OCI-LY1 (cell line): ENCODE measurements at regions not wholly inside any gene's neighbourhood (a gene's known extent, or its start where the extent isn't known, plus 50 kb on each side); places are given as distances from the start of the nearest gene placed in this dataset.

ENCODE experiments used
- H2AFZ ChIP-seq: fragments of 200-600 bp; sonication (generic), shearing (Covaris generic); 2 replicates; pipeline ENCODE4 v1.6.0; 2014; ENCODE audit warnings: antibody characterized with exemption, mild to moderate bottlenecking, low read length
- H3F3A ChIP-seq: fragments of 200-600 bp; sonication (generic), shearing (Covaris generic); 2 replicates; pipeline ENCODE4 v1.6.0; 2014; ENCODE audit warnings: mild to moderate bottlenecking, antibody characterized with exemption, low read length, moderate library complexity; ENCODE audit not compliant: insufficient read depth
- H3K27ac ChIP-seq: fragments of 200-600 bp; sonication (generic); 2 replicates; pipeline ENCODE4 v1.5.1; 2014; ENCODE audit warnings: low read length, mixed run types, mild to moderate bottlenecking, low read depth; ENCODE audit not compliant: poor library complexity, severe bottlenecking
- H3K27me3 ChIP-seq: fragments of 200-600 bp; sonication (generic); 2 replicates; pipeline ENCODE4 v1.6.0; 2014; ENCODE audit warnings: antibody characterized with exemption, mild to moderate bottlenecking, low read length, moderate library complexity; ENCODE audit not compliant: insufficient read depth
- H3K36me3 ChIP-seq: fragments of 200-600 bp; sonication (generic); 2 replicates; pipeline ENCODE4 v1.6.1; 2014; ENCODE audit warnings: mild to moderate bottlenecking, antibody characterized with exemption, low read length, moderate library complexity, mixed read lengths; ENCODE audit not compliant: insufficient read depth
- H3K4me1 ChIP-seq: fragments of 200-600 bp; sonication (generic); 2 replicates; pipeline ENCODE4 v1.5.1; 2014; ENCODE audit warnings: mild to moderate bottlenecking, low read length, moderate library complexity; ENCODE audit not compliant: insufficient read depth, severe bottlenecking
- H3K4me2 ChIP-seq: fragments of 200-600 bp; sonication (generic), shearing (Covaris generic); 2 replicates; pipeline ENCODE4 v1.6.1; 2014; ENCODE audit warnings: low read length
- H3K4me3 ChIP-seq: fragments of 200-600 bp; sonication (generic); 2 replicates; pipeline ENCODE4 v1.5.1; 2014; ENCODE audit warnings: low read length, low read depth, mild to moderate bottlenecking, mixed read lengths; ENCODE audit not compliant: poor library complexity, severe bottlenecking
- H3K79me2 ChIP-seq: fragments of 200-600 bp; shearing (Covaris generic); 2 replicates; pipeline ENCODE4 v1.6.1; 2016; ENCODE audit warnings: mixed run types, low read length, mixed read lengths; ENCODE audit not compliant: insufficient read depth
- H3K9ac ChIP-seq: fragments of 200-600 bp; sonication (generic), shearing (Covaris generic); 2 replicates; pipeline ENCODE4 v1.6.1; 2014; ENCODE audit warnings: mild to moderate bottlenecking, low read length, mixed read lengths
- H3K9me2 ChIP-seq: fragments of 200-600 bp; sonication (generic), shearing (Covaris generic); 2 replicates; pipeline ENCODE4 v1.6.1; 2014; ENCODE audit warnings: low read depth, mild to moderate bottlenecking, low read length, mixed read lengths
- H3K9me3 ChIP-seq: fragments of 200-600 bp; shearing (Covaris generic); 2 replicates; pipeline ENCODE4 v1.6.1; 2014; ENCODE audit warnings: low read length, mixed read lengths
- H4K20me1 ChIP-seq: fragments of 200-600 bp; sonication (generic), shearing (Covaris generic); 2 replicates; pipeline ENCODE4 v1.6.0; 2016; ENCODE audit warnings: mild to moderate bottlenecking, low read length; ENCODE audit not compliant: insufficient read depth
- CTCF ChIP-seq: fragments of 200-600 bp; sonication (generic), shearing (Covaris generic); IDR thresholded peaks from 2 replicates; pipeline ENCODE4 v1.5.1; 2017; ENCODE audit warnings: mild to moderate bottlenecking, antibody characterized with exemption, low read length, moderate library complexity, mixed read lengths
- EZH2 ChIP-seq: fragments of 200-600 bp; sonication (generic), shearing (Covaris generic); IDR thresholded peaks from 2 replicates; pipeline ENCODE4 v1.8.0; 2017; ENCODE audit warnings: borderline replicate concordance, mixed run types, mild to moderate bottlenecking, antibody characterized with exemption, low read length, moderate library complexity, mixed read lengths

- Histone ChIP-seq H2AFZ (no peak overlapping the region), H3K9ac (no peak overlapping the region), H3K9me3 (no peaks in the 10 kb centered on the region), H3K36me3 (no peaks in the 10 kb centered on the region), H3K27me3 (no peaks in the 10 kb centered on the region), H3K4me2 (no peak overlapping the region), H3K79me2 (no peaks in the 10 kb centered on the region), H4K20me1 (no peaks in the 10 kb centered on the region), H3K4me1 (no peaks in the 10 kb centered on the region), H3K9me2 (no peaks in the 10 kb centered on the region), H3K4me3 (no peak overlapping the region), H3F3A (no peaks in the 10 kb centered on the region), H3K27ac (no peak overlapping the region)
- no peak for TF ChIP-seq CTCF
- no peak for TF ChIP-seq EZH2
Observed at GRCh38 chr4:129218897-129219296, 122.9 kb downstream of the C4orf33 start.

- Histone ChIP-seq H3K4me3 (no peak overlapping the region), H3K4me1 (no peaks in the 10 kb centered on the region), H3K36me3 (no peaks in the 10 kb centered on the region), H3K27ac (no peak overlapping the region), H3K9me2 (no peaks in the 10 kb centered on the region), H3F3A (no peaks in the 10 kb centered on the region), H4K20me1 (no peaks in the 10 kb centered on the region), H3K79me2 (no peaks in the 10 kb centered on the region), H2AFZ (no peak overlapping the region), H3K4me2 (no peak overlapping the region), H3K9ac (no peak overlapping the region), H3K27me3 (no peaks in the 10 kb centered on the region), H3K9me3 (no peaks in the 10 kb centered on the region)
- TF ChIP-seq EZH2 = no peak
- no peak for TF ChIP-seq CTCF
Observed at GRCh38 chr4:129220254-129220653, 124.3 kb downstream of the C4orf33 start.

DNA sequence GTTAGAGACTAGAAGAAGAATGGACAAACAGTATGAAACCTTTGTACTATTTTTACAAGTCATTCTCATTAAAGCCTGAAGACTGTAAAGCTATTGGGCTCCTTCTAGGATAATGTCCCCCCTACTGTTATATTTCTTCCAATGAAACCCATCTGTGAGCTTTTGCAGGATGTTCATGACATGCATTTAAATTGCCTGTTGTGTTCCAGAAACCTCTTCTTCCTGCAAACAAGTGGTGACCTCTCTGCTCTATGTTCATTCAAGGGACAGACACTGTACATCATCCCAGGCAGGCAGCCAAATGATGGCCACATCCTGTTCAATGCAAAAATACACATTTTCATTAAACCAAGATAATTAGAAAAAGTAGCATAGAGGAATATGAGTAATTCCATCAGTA is 128.0 kb downstream of the C4orf33 start:
- no peak overlapping the region for H3K4me2 ChIP-seq

More for the DNA sequence above, 128.0 kb downstream of the C4orf33 start:
- Histone ChIP-seq H3K4me3 (no peak overlapping the region), H2AFZ (no peak overlapping the region), H3K9me2 (no peaks in the 10 kb centered on the region), H3K36me3 (no peaks in the 10 kb centered on the region), H3K9me3 (no peaks in the 10 kb centered on the region), H4K20me1 (no peaks in the 10 kb centered on the region), H3F3A (no peaks in the 10 kb centered on the region), H3K4me1 (no peaks in the 10 kb centered on the region), H3K27ac (no peak overlapping the region), H3K9ac (no peak overlapping the region), H3K79me2 (no peaks in the 10 kb centered on the region), H3K27me3 (no peaks in the 10 kb centered on the region)
- no peak for TF ChIP-seq CTCF
- TF ChIP-seq EZH2 = no peak
